GM19239 (cell line): ENCODE measurements at regions not wholly inside any gene's neighbourhood (a gene's known extent, or its start where the extent isn't known, plus 50 kb on each side); places are given as distances from the start of the nearest gene placed in this dataset.
"Not testable (repeated sequence)": the region's sequence is repeated elsewhere in the genome, so short reads cannot be mapped to it uniquely, and the experiment has no call there.

Experiments used
- DNase-seq: peaks from one replicate; pipeline ENCODE4 v3.0.0; 2011; ENCODE audit warnings: low spot score; ENCODE audit not compliant: insufficient read length
- FAIRE-seq: peaks from 2 replicates; lab custom pipeline; 2011; peaks lifted over from hg19 to GRCh38; lab: Jason Lieb, UNC

GRCh38 chr11:29634744-29635143 is 382.1 kb downstream of the KCNA4 start:
- DNase-seq (no peak), FAIRE-seq (no peak)

- FAIRE-seq (no peak), DNase-seq (no peak)
Measured at GRCh38 chr11:29634244-29634643, 382.6 kb downstream of the KCNA4 start.

- FAIRE-seq (no peak), DNase-seq (no peak)
Measured at GRCh38 chr11:29629286-29629685, 387.5 kb downstream of the KCNA4 start.

- no peak for FAIRE-seq
- no peak for DNase-seq
Measured at GRCh38 chr11:29628609-29629008, 388.2 kb downstream of the KCNA4 start.

- DNase-seq: no peak
- no peak for FAIRE-seq
Measured at GRCh38 chr11:29627541-29627940, 389.3 kb downstream of the KCNA4 start.

GRCh38 chr11:29623144-29623722 is 393.6 kb downstream of the KCNA4 start:
- FAIRE-seq (no peak), DNase-seq (no peak)

GRCh38 chr11:29616611-29617010 is 400.2 kb downstream of the KCNA4 start:
- FAIRE-seq: no peak

GRCh38 chr11:29612423-29612822 is 404.4 kb downstream of the KCNA4 start:
- FAIRE-seq: no peak

More at GRCh38 chr11:29616611-29617010, 400.2 kb downstream of the KCNA4 start:
- DNase-seq: no peak

GRCh38 chr11:29606330-29607031 is 410.3 kb downstream of the KCNA4 start:
- FAIRE-seq: no peak

More at GRCh38 chr11:29612423-29612822, 404.4 kb downstream of the KCNA4 start:
- DNase-seq: no peak

GRCh38 chr11:29600151-29600575 is 416.7 kb downstream of the KCNA4 start:
- FAIRE-seq: not testable (repeated sequence)

More at GRCh38 chr11:29606330-29607031, 410.3 kb downstream of the KCNA4 start:
- no peak for DNase-seq

GRCh38 chr11:29584342-29584741 is 432.5 kb downstream of the KCNA4 start:
- FAIRE-seq (no peak), DNase-seq (no peak)

More at GRCh38 chr11:29600151-29600575, 416.7 kb downstream of the KCNA4 start:
- DNase-seq: not testable (repeated sequence)

GRCh38 chr11:29578806-29579205 is 438.0 kb downstream of the KCNA4 start:
- no peak for DNase-seq
- FAIRE-seq: no peak

GRCh38 chr11:29564486-29564885 is 452.3 kb downstream of the KCNA4 start:
- DNase-seq (no peak), FAIRE-seq (no peak)

GRCh38 chr11:29562183-29562582 is 454.6 kb downstream of the KCNA4 start:
- no peak for DNase-seq
- FAIRE-seq: no peak

- no peak for FAIRE-seq
- no peak for DNase-seq
Measured at GRCh38 chr11:29553990-29554389, 462.8 kb downstream of the KCNA4 start.

- no peak for FAIRE-seq
- DNase-seq: no peak
Measured at GRCh38 chr11:29538339-29539036, 478.3 kb downstream of the KCNA4 start.

GRCh38 chr11:29534836-29535235 is 482.0 kb downstream of the KCNA4 start:
- FAIRE-seq (no peak), DNase-seq (no peak)

GRCh38 chr11:29530961-29531360 is 485.9 kb downstream of the KCNA4 start:
- no peak for DNase-seq
- FAIRE-seq: no peak

GRCh38 chr11:29527391-29527936 is 489.4 kb downstream of the KCNA4 start:
- FAIRE-seq: no peak
- no peak for DNase-seq

- FAIRE-seq: no peak
- no peak for DNase-seq
Measured at GRCh38 chr11:29518389-29519174, 498.2 kb downstream of the KCNA4 start.
